H9 (cell line): ENCODE measurements at regions not wholly inside any gene's neighbourhood (a gene's known extent, or its start where the extent isn't known, plus 50 kb on each side); places are given as distances from the start of the nearest gene placed in this dataset.

ENCODE experiments used
- DNase-seq: peaks from one replicate; pipeline ENCODE4 v3.0.0-alpha.2; 2017
- H2AFZ ChIP-seq: one replicate; pipeline ENCODE4 v1.6.1; 2013; ENCODE audit warnings: mild to moderate bottlenecking, low read length, control low read depth, moderate library complexity
- H2AK5ac ChIP-seq: 2 replicates; pipeline ENCODE4 v1.6.1; 2013; ENCODE audit warnings: low read length, control low read depth, mixed read lengths; ENCODE audit not compliant: insufficient read length
- H2BK120ac ChIP-seq: one replicate; pipeline ENCODE4 v1.6.1; 2013; ENCODE audit warnings: low read depth, mild to moderate bottlenecking, low read length, control low read depth, inconsistent platforms; ENCODE audit not compliant: poor library complexity, severe bottlenecking
- H2BK12ac ChIP-seq: 2 replicates; pipeline ENCODE4 v1.6.1; 2013; ENCODE audit warnings: low read length, control low read depth, mixed read lengths, low read depth; ENCODE audit not compliant: insufficient read length
- H2BK15ac ChIP-seq: 2 replicates; pipeline ENCODE4 v1.6.1; 2013; ENCODE audit warnings: low read depth, low read length, control low read depth
- H2BK20ac ChIP-seq: one replicate; pipeline ENCODE4 v1.6.1; 2013; ENCODE audit warnings: low read depth, mild to moderate bottlenecking, low read length, control low read depth, inconsistent platforms; ENCODE audit not compliant: poor library complexity, severe bottlenecking
- H2BK5ac ChIP-seq: 2 replicates; pipeline ENCODE4 v1.6.1; 2013; ENCODE audit warnings: low read length, control low read depth, mixed read lengths; ENCODE audit not compliant: insufficient read length
- H3K14ac ChIP-seq: 2 replicates; pipeline ENCODE4 v1.6.1; 2013; ENCODE audit warnings: low read length, control low read depth; ENCODE audit not compliant: insufficient read depth
- H3K18ac ChIP-seq: 2 replicates; pipeline ENCODE4 v1.6.1; 2013; ENCODE audit warnings: low read depth, mild to moderate bottlenecking, mixed read lengths, low read length, control low read depth; ENCODE audit not compliant: insufficient read length
- H3K23ac ChIP-seq: 2 replicates; pipeline ENCODE4 v1.6.1; 2013; ENCODE audit warnings: low read length, control low read depth, mixed read lengths, low read depth; ENCODE audit not compliant: insufficient read length
- H3K23me2 ChIP-seq: 2 replicates; pipeline ENCODE4 v1.6.1; 2013; ENCODE audit warnings: low read depth, mild to moderate bottlenecking, mixed read lengths, low read length, control low read depth; ENCODE audit not compliant: insufficient read length, poor library complexity, severe bottlenecking
- H3K27ac ChIP-seq: 2 replicates; pipeline ENCODE4 v1.5.1; 2013; ENCODE audit warnings: low read length, control low read depth, mixed read lengths, low read depth; ENCODE audit not compliant: insufficient read length
- H3K27me3 ChIP-seq: 2 replicates; pipeline ENCODE4 v1.6.1; 2013; ENCODE audit warnings: low read length, control low read depth, inconsistent platforms; ENCODE audit not compliant: insufficient read depth
- H3K4ac ChIP-seq: 2 replicates; pipeline ENCODE4 v1.6.1; 2013; ENCODE audit warnings: low read depth, mild to moderate bottlenecking, control low read depth, inconsistent platforms, low read length, moderate library complexity
- H3K4me1 ChIP-seq: 2 replicates; pipeline ENCODE4 v1.6.1; 2013; ENCODE audit warnings: low read length, control low read depth, inconsistent platforms; ENCODE audit not compliant: insufficient read depth
- H3K4me2 ChIP-seq: 2 replicates; pipeline ENCODE4 v1.6.1; 2013; ENCODE audit warnings: low read length, control low read depth, mixed read lengths; ENCODE audit not compliant: insufficient read length, insufficient read depth
- H3K56ac ChIP-seq: 2 replicates; pipeline ENCODE4 v1.6.1; 2013; ENCODE audit warnings: low read depth, mild to moderate bottlenecking, mixed read lengths, low read length, control low read depth; ENCODE audit not compliant: insufficient read length
- H3K79me1 ChIP-seq: 2 replicates; pipeline ENCODE4 v1.6.1; 2013; ENCODE audit warnings: low read depth, mild to moderate bottlenecking, moderate library complexity, low read length, control low read depth, inconsistent platforms; ENCODE audit not compliant: insufficient read depth, poor library complexity, severe bottlenecking
- H3K79me2 ChIP-seq: 2 replicates; pipeline ENCODE4 v1.6.1; 2013; ENCODE audit warnings: low read length, control low read depth, inconsistent platforms; ENCODE audit not compliant: insufficient read depth
- H3K9ac ChIP-seq: 2 replicates; pipeline ENCODE4 v1.6.1; 2013; ENCODE audit warnings: low read length, control low read depth, mixed read lengths; ENCODE audit not compliant: insufficient read length; ENCODE audit errors: extremely low read depth
- H3K9me3 ChIP-seq: one replicate; pipeline ENCODE4 v1.6.1; 2013; ENCODE audit warnings: low read depth, low read length, inconsistent platforms; ENCODE audit not compliant: control insufficient read depth
- H3T11ph ChIP-seq: one replicate; pipeline ENCODE4 v1.6.1; 2013; ENCODE audit warnings: mild to moderate bottlenecking, low read length, control low read depth, inconsistent platforms
- H4K20me1 ChIP-seq: one replicate; pipeline ENCODE4 v1.6.1; 2013; ENCODE audit not compliant: control insufficient read depth, insufficient read length, insufficient read depth
- H4K5ac ChIP-seq: 2 replicates; pipeline ENCODE4 v1.6.1; 2013; ENCODE audit warnings: low read depth, mild to moderate bottlenecking, mixed read lengths, low read length, control low read depth; ENCODE audit not compliant: insufficient read length
- H4K8ac ChIP-seq: replicated peaks from 2 replicates; pipeline ENCODE4 v1.6.1; 2013; ENCODE audit warnings: low read length, control low read depth, mixed read lengths, low read depth; ENCODE audit not compliant: insufficient read length
- H4K91ac ChIP-seq: 2 replicates; pipeline ENCODE4 v1.6.1; 2013; ENCODE audit warnings: low read depth, mild to moderate bottlenecking, moderate library complexity, mixed read lengths, low read length, control low read depth; ENCODE audit not compliant: insufficient read length
- H3K27ac Mint-ChIP-seq, 3 experiments: 2 replicates in 2 of 3; 3 replicates in 1 of 3; pipeline ENCODE4 v1.8.0; 2020 to 2021; ENCODE audit warnings: mixed read lengths in 3 of 3, mild to moderate bottlenecking in 1 of 3, moderate library complexity in 1 of 3
- H3K27me3 Mint-ChIP-seq: 2 replicates; pipeline ENCODE4 v1.8.0; 2021; ENCODE audit warnings: low read depth, mild to moderate bottlenecking, moderate library complexity, mixed read lengths
- H3K36me3 Mint-ChIP-seq, 3 experiments: 2 replicates in 2 of 3; 3 replicates in 1 of 3; pipeline ENCODE4 v1.8.0; 2020 to 2021; ENCODE audit warnings: low read depth in 3 of 3, mixed read lengths in 3 of 3; ENCODE audit not compliant: insufficient read depth in 1 of 3
- H3K4me1 Mint-ChIP-seq, 2 experiments: 2 replicates each; pipeline ENCODE4 v1.8.0; 2020; ENCODE audit warnings: mixed read lengths in 2 of 2
- H3K4me3 Mint-ChIP-seq, 2 experiments: 2 replicates in 1 of 2; 3 replicates in 1 of 2; pipeline ENCODE4 v1.8.0; 2020 to 2021; ENCODE audit warnings: mild to moderate bottlenecking in 2 of 2, mixed read lengths in 2 of 2, moderate library complexity in 1 of 2
- H3K9me3 Mint-ChIP-seq, 2 experiments: 2 replicates in 1 of 2; 3 replicates in 1 of 2; pipeline ENCODE4 v1.8.0; 2020; ENCODE audit warnings: mild to moderate bottlenecking in 2 of 2, mixed read lengths in 2 of 2, moderate library complexity in 1 of 2
- WGBS: extraction: QIAGEN DNeasy Blood & Tissue Kit; methylation state at CpG from one replicate; pipeline ENCODE4 v1.1.7; 2013; ENCODE audit warnings: missing lambda C conversion rate, low lambda C conversion rate, mixed read lengths; ENCODE audit not compliant: insufficient read length; ENCODE audit errors: extremely low coverage; 5-methylcytosine and 5-hydroxymethylcytosine counted together
- TF ChIP-seq, protein P1 (sequence below): fragments of 200-600 bp; sonication (generic); conservative IDR thresholded peaks from 3 replicates; pipeline ENCODE4 v1.8.0; 2021; ENCODE audit warnings: antibody characterized with exemption, mild to moderate bottlenecking

GRCh38 chr2:52608030-52608429, 1159.6 kb upstream of the CHAC2 start:
- H2BK12ac ChIP-seq = no peak overlapping the region
- H4K5ac ChIP-seq = no peak overlapping the region
- no peak overlapping the region for H2BK15ac ChIP-seq
- Mint-ChIP-seq H3K36me3 (peaks cover 0 to 6% (median 0%) of the 10 kb centered on the region in 3 experiments; a peak in 3 of 7 replicates), H3K27ac (no peak overlapping the region), H3K4me3 (no peak overlapping the region), H3K4me1 (peaks cover 2% of the 10 kb centered on the region in 2 experiments; a peak in 1 of 4 replicates), H3K27me3 (no peaks in the 10 kb centered on the region), H3K9me3 (no peaks in the 10 kb centered on the region)
- H4K91ac ChIP-seq = no peak overlapping the region
- H4K20me1 ChIP-seq = no peaks in the 10 kb centered on the region
- no peak overlapping the region for H3K4me2 ChIP-seq
- no peaks in the 10 kb centered on the region for H3K27me3 ChIP-seq
- no peaks in the 10 kb centered on the region for H3K4me1 ChIP-seq
- no peaks in the 10 kb centered on the region for H3K9me3 ChIP-seq
- H3K14ac ChIP-seq = no peak overlapping the region
- no peak overlapping the region for H2BK20ac ChIP-seq
- H2BK5ac ChIP-seq = no peak overlapping the region
- H2AFZ ChIP-seq = no peak overlapping the region
- H2AK5ac ChIP-seq = no peak overlapping the region
- no CpG with 5 or more reads among the region's 2 CpGs for WGBS
- no peak overlapping the region for H3T11ph ChIP-seq
- H3K9ac ChIP-seq = no peak overlapping the region
- H2BK120ac ChIP-seq = no peak overlapping the region
- TF ChIP-seq, protein P1, sequence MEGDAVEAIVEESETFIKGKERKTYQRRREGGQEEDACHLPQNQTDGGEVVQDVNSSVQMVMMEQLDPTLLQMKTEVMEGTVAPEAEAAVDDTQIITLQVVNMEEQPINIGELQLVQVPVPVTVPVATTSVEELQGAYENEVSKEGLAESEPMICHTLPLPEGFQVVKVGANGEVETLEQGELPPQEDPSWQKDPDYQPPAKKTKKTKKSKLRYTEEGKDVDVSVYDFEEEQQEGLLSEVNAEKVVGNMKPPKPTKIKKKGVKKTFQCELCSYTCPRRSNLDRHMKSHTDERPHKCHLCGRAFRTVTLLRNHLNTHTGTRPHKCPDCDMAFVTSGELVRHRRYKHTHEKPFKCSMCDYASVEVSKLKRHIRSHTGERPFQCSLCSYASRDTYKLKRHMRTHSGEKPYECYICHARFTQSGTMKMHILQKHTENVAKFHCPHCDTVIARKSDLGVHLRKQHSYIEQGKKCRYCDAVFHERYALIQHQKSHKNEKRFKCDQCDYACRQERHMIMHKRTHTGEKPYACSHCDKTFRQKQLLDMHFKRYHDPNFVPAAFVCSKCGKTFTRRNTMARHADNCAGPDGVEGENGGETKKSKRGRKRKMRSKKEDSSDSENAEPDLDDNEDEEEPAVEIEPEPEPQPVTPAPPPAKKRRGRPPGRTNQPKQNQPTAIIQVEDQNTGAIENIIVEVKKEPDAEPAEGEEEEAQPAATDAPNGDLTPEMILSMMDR = no peak
- no peak overlapping the region for H3K18ac ChIP-seq
- H3K79me1 ChIP-seq = no peaks in the 10 kb centered on the region
- DNase-seq = no peak
- H3K27ac ChIP-seq = no peak overlapping the region
- no peak overlapping the region for H3K4ac ChIP-seq
- H4K8ac ChIP-seq = no peak overlapping the region
- no peaks in the 10 kb centered on the region for H3K79me2 ChIP-seq
- H3K23ac ChIP-seq = no peak overlapping the region
- H3K56ac ChIP-seq = no peak overlapping the region
- H3K23me2 ChIP-seq = no peaks in the 10 kb centered on the region
